ENCODE measurements at regions not wholly inside any gene's neighbourhood (a gene's known extent, or its start where the extent isn't known, plus 50 kb on each side); places are given as distances from the start of the nearest gene placed in this dataset.

DNA sequence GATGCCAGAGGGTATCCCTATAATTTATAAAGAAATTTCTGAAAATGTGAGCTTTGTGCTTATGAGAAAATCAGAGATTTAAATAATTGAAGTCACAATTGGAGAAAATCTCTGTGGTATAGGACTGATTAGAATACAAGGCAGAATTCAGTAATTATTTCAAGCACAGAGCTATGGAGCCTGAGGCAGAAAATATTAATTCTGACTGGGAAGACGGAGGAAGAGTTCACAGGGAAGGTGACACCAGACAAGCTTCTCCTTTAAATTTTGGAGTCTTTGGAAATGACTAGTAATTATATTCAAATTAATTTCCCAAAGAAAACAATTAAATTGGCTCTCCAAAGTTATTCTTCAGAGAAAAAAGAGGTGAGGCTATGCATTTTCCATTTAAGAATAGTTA, 121.5 kb downstream of the CHRM3 start:
- ATAC-seq (no peak), DNase-seq (no peak)
- TF ChIP-seq EZH2 (IDR thresholded peaks at IDR 0.05; ENCODE audit: low read length, unreplicated experiment) (no peak), EZH2phosphoT487 (IDR thresholded peaks at IDR 0.05; ENCODE audit: borderline replicate concordance, low read length) (no peak)
- TF ChIP-seq, protein P1, sequence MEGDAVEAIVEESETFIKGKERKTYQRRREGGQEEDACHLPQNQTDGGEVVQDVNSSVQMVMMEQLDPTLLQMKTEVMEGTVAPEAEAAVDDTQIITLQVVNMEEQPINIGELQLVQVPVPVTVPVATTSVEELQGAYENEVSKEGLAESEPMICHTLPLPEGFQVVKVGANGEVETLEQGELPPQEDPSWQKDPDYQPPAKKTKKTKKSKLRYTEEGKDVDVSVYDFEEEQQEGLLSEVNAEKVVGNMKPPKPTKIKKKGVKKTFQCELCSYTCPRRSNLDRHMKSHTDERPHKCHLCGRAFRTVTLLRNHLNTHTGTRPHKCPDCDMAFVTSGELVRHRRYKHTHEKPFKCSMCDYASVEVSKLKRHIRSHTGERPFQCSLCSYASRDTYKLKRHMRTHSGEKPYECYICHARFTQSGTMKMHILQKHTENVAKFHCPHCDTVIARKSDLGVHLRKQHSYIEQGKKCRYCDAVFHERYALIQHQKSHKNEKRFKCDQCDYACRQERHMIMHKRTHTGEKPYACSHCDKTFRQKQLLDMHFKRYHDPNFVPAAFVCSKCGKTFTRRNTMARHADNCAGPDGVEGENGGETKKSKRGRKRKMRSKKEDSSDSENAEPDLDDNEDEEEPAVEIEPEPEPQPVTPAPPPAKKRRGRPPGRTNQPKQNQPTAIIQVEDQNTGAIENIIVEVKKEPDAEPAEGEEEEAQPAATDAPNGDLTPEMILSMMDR (conservative IDR thresholded peaks at IDR 0.05; ENCODE audit: low read depth, low read length) = no peak
- Histone ChIP-seq H4K20me1 (ENCODE audit: low read length) (no peaks in the 10 kb centered on the region), H3K9ac (ENCODE audit: low read length) (no peak overlapping the region), H2AFZ (ENCODE audit: low read length) (no peak overlapping the region), H3K27ac (ENCODE audit: low read length) (no peak overlapping the region), H3K36me3 (ENCODE audit: low read depth, low read length) (no peaks in the 10 kb centered on the region), H3K9me2 (replicated peaks; ENCODE audit: low read length) (no peaks in the 10 kb centered on the region), H3K79me2 (ENCODE audit: low read length) (no peaks in the 10 kb centered on the region), H3K4me2 (ENCODE audit: low read length) (no peak overlapping the region), H3K4me3 (ENCODE audit: low read length) (no peak overlapping the region), H3K9me3 (ENCODE audit: low read length) (peaks cover 5% of the 10 kb centered on the region; the same call in 1 of the 2 replicates), H3F3A (ENCODE audit: low read length, unreplicated experiment) (no peaks in the 10 kb centered on the region), H3K4me1 (ENCODE audit: insufficient read depth, low read length) (no peaks in the 10 kb centered on the region), H3K27me3 (ENCODE audit: low read length) (no peaks in the 10 kb centered on the region)
- ChIA-PET CTCF (interaction anchor here (0.6 kb wide), 1 partner anchor 148 kb away, joined by 11 read pairs; no protein-coding TSS in a partner anchor), POLR2A (ENCODE audit: unreplicated experiment) (no interaction called here)
- intact Hi-C loops (cut with micrococcal nuclease) = no loop called here
- BruUV-seq (replicated peaks) = no TSS peak

GRCh38 chr1:239511875-239512274, 125.5 kb downstream of the CHRM3 start:
- no peak for ATAC-seq
- H3K79me2 ChIP-seq (ENCODE audit: low read length) = no peaks in the 10 kb centered on the region
- DNase-seq = no peak
- H3K4me2 ChIP-seq (ENCODE audit: low read length) = no peak overlapping the region
- no peak overlapping the region for H3K27ac ChIP-seq (ENCODE audit: low read length)
- POLR2A ChIA-PET (ENCODE audit: unreplicated experiment) = interaction anchor here (0.6 kb wide), 1 partner anchor 676 kb away, joined by 6 read pairs; no protein-coding TSS in a partner anchor
- CTCF ChIA-PET = no interaction called here
- no peaks in the 10 kb centered on the region for H3K27me3 ChIP-seq (ENCODE audit: low read length)
- no peak overlapping the region for H2AFZ ChIP-seq (ENCODE audit: low read length)
- no peak overlapping the region for H3K4me3 ChIP-seq (ENCODE audit: low read length)
- H3K9me3 ChIP-seq (ENCODE audit: low read length) = peaks cover 5% of the 10 kb centered on the region; the same call in 1 of the 2 replicates
- TF ChIP-seq EZH2 (IDR thresholded peaks at IDR 0.05; ENCODE audit: low read length, unreplicated experiment) (no peak), EZH2phosphoT487 (IDR thresholded peaks at IDR 0.05; ENCODE audit: borderline replicate concordance, low read length) (no peak)
- TF ChIP-seq, protein P1 (conservative IDR thresholded peaks at IDR 0.05; ENCODE audit: low read depth, low read length) = no peak
- intact Hi-C loops (cut with micrococcal nuclease) = no loop called here
- no peaks in the 10 kb centered on the region for H3K4me1 ChIP-seq (ENCODE audit: insufficient read depth, low read length)
- H3K36me3 ChIP-seq (ENCODE audit: low read depth, low read length) = no peaks in the 10 kb centered on the region
- H3K9me2 ChIP-seq (replicated peaks; ENCODE audit: low read length) = no peaks in the 10 kb centered on the region
- no TSS peak for BruUV-seq (replicated peaks)
- H3F3A ChIP-seq (ENCODE audit: low read length, unreplicated experiment) = no peaks in the 10 kb centered on the region
- no peaks in the 10 kb centered on the region for H4K20me1 ChIP-seq (ENCODE audit: low read length)
- no peak overlapping the region for H3K9ac ChIP-seq (ENCODE audit: low read length)

DNA sequence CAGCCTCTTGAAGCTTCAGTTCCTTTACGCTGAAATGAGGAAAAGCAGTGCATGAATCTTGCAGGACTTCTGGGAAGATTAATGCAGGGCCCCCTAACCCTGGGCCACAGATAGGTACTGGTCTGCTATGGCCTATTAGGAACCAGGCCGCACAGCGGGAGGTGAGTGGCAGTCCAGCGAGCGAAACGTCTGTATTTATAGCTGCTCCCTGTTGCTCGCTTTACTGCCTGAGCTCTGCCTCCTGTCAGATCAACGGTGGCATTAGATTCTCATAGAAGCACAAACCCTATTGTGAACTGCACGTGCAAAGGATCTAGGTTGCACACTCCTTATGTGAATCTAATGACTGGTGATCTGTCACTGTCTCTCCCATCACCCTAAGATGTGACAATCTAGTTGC, 130.2 kb downstream of the CHRM3 start:
- H3K4me1 ChIP-seq (ENCODE audit: insufficient read depth, low read length) = no peaks in the 10 kb centered on the region
- H3K27me3 ChIP-seq (ENCODE audit: low read length) = no peaks in the 10 kb centered on the region
- no peaks in the 10 kb centered on the region for H3F3A ChIP-seq (ENCODE audit: low read length, unreplicated experiment)
- H3K79me2 ChIP-seq (ENCODE audit: low read length) = no peaks in the 10 kb centered on the region
- DNase-seq = no peak
- H4K20me1 ChIP-seq (ENCODE audit: low read length) = no peaks in the 10 kb centered on the region
- H3K4me2 ChIP-seq (ENCODE audit: low read length) = no peak overlapping the region
- H3K4me3 ChIP-seq (ENCODE audit: low read length) = no peak overlapping the region
- no peak for ATAC-seq
- intact Hi-C loops (cut with micrococcal nuclease) = no loop called here
- BruUV-seq (replicated peaks) = no TSS peak
- H3K36me3 ChIP-seq (ENCODE audit: low read depth, low read length) = no peaks in the 10 kb centered on the region
- no peak overlapping the region for H3K27ac ChIP-seq (ENCODE audit: low read length)
- 0 out of 2 replicates have a peak, but pooled peaks cover 1% of the 10 kb centered on the region for H3K9me2 ChIP-seq (replicated peaks; ENCODE audit: low read length)
- H3K9ac ChIP-seq (ENCODE audit: low read length) = no peak overlapping the region
- ChIA-PET POLR2A (ENCODE audit: unreplicated experiment) (no interaction called here), CTCF (no interaction called here)
- TF ChIP-seq, protein P1 (conservative IDR thresholded peaks at IDR 0.05; ENCODE audit: low read depth, low read length) = no peak
- TF ChIP-seq EZH2phosphoT487 (IDR thresholded peaks at IDR 0.05; ENCODE audit: borderline replicate concordance, low read length) (no peak), EZH2 (IDR thresholded peaks at IDR 0.05; ENCODE audit: low read length, unreplicated experiment) (no peak)
- no peak overlapping the region for H2AFZ ChIP-seq (ENCODE audit: low read length)
- no peaks in the 10 kb centered on the region for H3K9me3 ChIP-seq (ENCODE audit: low read length)

Data from PC-3 (cell line).